GM18508 (cell line): ENCODE measurements at regions not wholly inside any gene's neighbourhood (a gene's known extent, or its start where the extent isn't known, plus 50 kb on each side); places are given as distances from the start of the nearest gene placed in this dataset.

Experiments
- ATAC-seq: cut with Tn5 transposase; IDR thresholded peaks from one replicate; pipeline ENCODE4 v1.9.1; 2021; ENCODE audit warnings: moderate number of reproducible peaks; ENCODE audit not compliant: insufficient read depth, unreplicated experiment

GRCh38 chr18:57991552-57991951 is 52.5 kb upstream of the NEDD4L start:
- ATAC-seq, result no peak

- ATAC-seq, result no peak
These were observed 54.5 kb upstream of the NEDD4L start for GRCh38 chr18:57989536-57989935.

GRCh38 chr18:57984490-57985115 is 59.4 kb upstream of the NEDD4L start:
- no peak for ATAC-seq

GRCh38 chr18:57983965-57984364 is 60.1 kb upstream of the NEDD4L start:
- no peak for ATAC-seq

GRCh38 chr18:57983472-57983871 is 60.6 kb upstream of the NEDD4L start:
- no peak for ATAC-seq

GRCh38 chr18:57982372-57983021 is 61.5 kb upstream of the NEDD4L start:
- ATAC-seq, result no peak

GRCh38 chr18:57981308-57982028 is 62.6 kb upstream of the NEDD4L start:
- ATAC-seq, result no peak

GRCh38 chr18:57980573-57981307 is 63.3 kb upstream of the NEDD4L start:
- ATAC-seq, result no peak

- ATAC-seq, result no peak
These were observed 67.7 kb upstream of the NEDD4L start for GRCh38 chr18:57976230-57976773.

GRCh38 chr18:57975805-57976204 is 68.2 kb upstream of the NEDD4L start:
- no peak for ATAC-seq

- ATAC-seq, result no peak
These were observed 69.3 kb upstream of the NEDD4L start for GRCh38 chr18:57974585-57975265.

GRCh38 chr18:57973889-57974288 is 70.1 kb upstream of the NEDD4L start:
- no peak for ATAC-seq

GRCh38 chr18:57970356-57971095 is 73.5 kb upstream of the NEDD4L start:
- ATAC-seq, result no peak

GRCh38 chr18:57969824-57970223 is 74.2 kb upstream of the NEDD4L start:
- ATAC-seq, result no peak

- no peak for ATAC-seq
These were observed 78.8 kb upstream of the NEDD4L start for GRCh38 chr18:57965246-57965645.

- no peak for ATAC-seq
These were observed 82.0 kb upstream of the NEDD4L start for GRCh38 chr18:57961876-57962505.

- ATAC-seq, result no peak
These were observed 82.6 kb upstream of the NEDD4L start for GRCh38 chr18:57961411-57961810.

GRCh38 chr18:57959278-57959677 is 84.7 kb upstream of the NEDD4L start:
- no peak for ATAC-seq

- ATAC-seq, result no peak
These were observed 86.8 kb upstream of the NEDD4L start for GRCh38 chr18:57957210-57957609.
